ENCODE measurements at regions not wholly inside any gene's neighbourhood (a gene's known extent, or its start where the extent isn't known, plus 50 kb on each side); places are given as distances from the start of the nearest gene placed in this dataset.
"Not testable (repeated sequence)": the region's sequence is repeated elsewhere in the genome, so short reads cannot be mapped to it uniquely, and the experiment has no call there.

GRCh38 chr1:91098299-91098906, 76.6 kb upstream of the ZNF644 start:
- DNase-seq (ENCODE audit: low spot score), result no peak

DNA sequence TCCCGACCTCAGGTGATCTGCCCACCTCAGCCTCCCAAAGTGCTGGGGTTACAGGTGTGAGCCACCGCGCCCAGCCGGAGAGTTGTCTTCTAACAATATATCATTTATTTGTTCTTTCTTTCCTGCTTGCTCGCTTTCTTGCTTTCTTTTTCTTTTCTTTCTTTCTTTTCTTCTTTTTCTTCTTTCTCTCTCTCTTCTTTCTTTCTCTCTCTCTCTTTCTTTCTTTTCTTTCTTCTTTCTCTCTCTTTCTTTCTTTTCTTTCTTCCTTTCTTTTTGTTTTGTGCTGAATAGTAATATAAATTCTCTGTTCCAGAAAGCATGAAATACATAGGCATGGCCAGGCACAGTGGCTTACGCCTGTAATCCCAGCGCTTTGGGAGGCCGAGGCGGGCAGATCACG, 73.5 kb upstream of the ZNF644 start:
- not testable (repeated sequence) for DNase-seq (ENCODE audit: low spot score)

- DNase-seq (ENCODE audit: low spot score), result no peak
These were observed 70.7 kb upstream of the ZNF644 start for GRCh38 chr1:91092503-91092902.

- DNase-seq (ENCODE audit: low spot score), result peak; percentile 57
These were observed 70.0 kb upstream of the ZNF644 start for GRCh38 chr1:91091812-91092211.

GRCh38 chr1:91080650-91081049, 58.8 kb upstream of the ZNF644 start:
- DNase-seq (ENCODE audit: low spot score), result no peak

DNA sequence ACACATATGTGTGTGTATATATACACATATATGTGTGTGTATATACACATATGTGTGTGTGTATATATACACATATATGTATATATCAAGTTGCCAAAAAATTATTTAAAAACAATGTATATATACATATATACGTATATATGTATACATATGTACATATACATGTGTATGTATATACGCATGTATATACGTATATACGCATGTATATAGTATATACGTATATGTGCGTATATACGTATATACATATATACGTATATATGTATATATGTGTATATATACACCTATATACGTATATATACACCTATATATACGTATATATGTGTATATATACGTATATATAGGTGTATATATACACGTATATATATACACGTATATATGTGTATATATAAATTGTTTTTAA, 57.0 kb upstream of the ZNF644 start:
- DNase-seq (ENCODE audit: low spot score), result no peak

DNA sequence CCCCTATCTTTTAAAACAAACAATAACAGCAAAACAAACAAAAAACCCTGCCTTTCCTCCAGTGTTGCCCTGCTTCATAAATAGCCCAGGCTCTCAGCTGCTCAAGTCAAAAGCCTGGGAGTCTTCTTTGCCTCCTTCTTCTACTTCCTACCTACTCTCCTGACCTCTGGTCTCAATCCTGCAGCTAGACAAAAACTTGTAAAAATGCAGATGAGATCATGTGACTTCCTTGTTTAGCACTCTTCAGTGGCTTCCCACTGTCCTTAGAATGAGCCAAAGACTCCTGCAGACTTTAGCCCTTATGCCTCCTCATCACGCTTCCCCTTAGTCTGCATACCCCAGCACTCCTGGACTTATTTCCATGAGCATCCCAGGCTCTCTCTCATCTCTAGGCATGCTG, 55.0 kb upstream of the ZNF644 start:
- no peak for DNase-seq (ENCODE audit: low spot score)

DNA sequence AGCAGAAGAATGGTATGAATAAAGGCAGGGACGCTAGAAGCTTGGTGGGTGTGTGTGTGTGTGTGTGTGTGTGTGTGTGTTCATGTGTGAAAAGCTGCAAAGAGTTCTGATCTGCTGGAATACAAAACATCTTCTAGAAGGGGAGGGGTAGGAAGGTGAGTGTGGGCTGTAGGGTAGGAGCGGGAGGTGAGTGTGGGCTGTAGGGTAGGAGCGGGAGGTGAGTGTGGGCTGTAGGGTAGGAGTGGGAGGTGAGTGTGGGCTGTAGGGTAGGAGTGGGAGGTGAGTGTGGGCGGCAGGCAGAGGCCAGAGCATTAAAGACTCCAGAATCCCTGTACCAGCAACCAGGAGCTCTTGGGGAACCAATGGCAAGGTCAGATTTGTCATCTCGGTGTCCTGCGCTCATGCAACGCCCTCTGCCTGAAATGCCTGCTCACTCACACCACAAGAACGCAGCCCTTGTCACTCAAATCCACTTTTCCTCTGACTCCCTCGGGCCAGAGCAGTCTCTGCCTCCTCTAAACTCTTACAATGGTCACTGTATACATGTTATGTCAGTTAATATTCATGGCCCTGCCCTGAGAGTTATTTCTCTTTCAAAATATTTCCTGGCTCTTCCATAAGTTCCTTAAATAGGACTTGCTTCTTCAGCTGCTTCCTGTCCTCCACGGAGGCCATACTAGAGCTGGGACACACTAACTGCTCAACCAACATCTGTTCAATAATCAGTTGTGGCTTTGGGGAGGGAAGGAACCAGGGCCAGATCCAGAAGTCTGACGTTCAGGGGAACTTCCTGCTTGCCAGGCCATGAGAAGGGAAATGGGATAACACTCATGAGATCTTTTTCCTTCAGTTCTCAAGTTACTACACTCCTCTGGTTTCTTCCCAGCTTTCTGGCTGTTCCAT, 53.6 kb upstream of the ZNF644 start:
- DNase-seq (ENCODE audit: low spot score), result no peak

- no peak for DNase-seq (ENCODE audit: low spot score)
These were observed 51.5 kb upstream of the ZNF644 start for GRCh38 chr1:91073299-91073698.

- DNase-seq (ENCODE audit: low spot score), result no peak
These were observed 50.0 kb upstream of the ZNF644 start for GRCh38 chr1:91071838-91072237.

Measured in mucosa of gallbladder (tissue), 1 donor.